Colonic mucosa (tissue), 4 donors: ENCODE measurements at regions not wholly inside any gene's neighbourhood (a gene's known extent, or its start where the extent isn't known, plus 50 kb on each side); places are given as distances from the start of the nearest gene placed in this dataset.

ENCODE experiments used
- DNase-seq: peaks from one replicate; pipeline ENCODE4 v3.0.0-alpha.2; 2020
- H3K27ac ChIP-seq: fragments of 200-600 bp; one replicate; pipeline ENCODE4 v1.8.0; 2021
- H3K27me3 ChIP-seq: fragments of 200-600 bp; one replicate; pipeline ENCODE4 v1.8.0; 2021
- H3K36me3 ChIP-seq: fragments of 200-600 bp; one replicate; pipeline ENCODE4 v1.8.0; 2021
- H3K4me1 ChIP-seq: fragments of 200-600 bp; one replicate; pipeline ENCODE4 v1.8.0; 2021; ENCODE audit warnings: mild to moderate bottlenecking
- H3K4me3 ChIP-seq: fragments of 200-600 bp; one replicate; pipeline ENCODE4 v1.8.0; 2021
- H3K9ac ChIP-seq, 2 donors: one replicate each; pipeline ENCODE4 v1.7.0; 2013; ENCODE audit warnings: control low read depth in 2 of 2, low read depth in 2 of 2, low read length in 2 of 2
- H3K9me3 ChIP-seq: fragments of 200-600 bp; one replicate; pipeline ENCODE4 v1.8.0; 2021
- CTCF ChIP-seq: fragments of 200-600 bp; IDR thresholded peaks from one replicate; pipeline ENCODE4 v1.8.0; 2022; ENCODE audit warnings: antibody characterized with exemption, mild to moderate bottlenecking
- intact Hi-C: fragments of 100-400 bp; cut with DNase I; formaldehyde crosslinking; loops from one replicate; pipeline ENCODE4 v1.14.1; 2022
- donor health status: healthy.
- donor health status: DM: no; HTN: no; CAD: no.
- donor health status: DM: no; HTN: no; CAD: no.

GRCh38 chr9:126217797-126218196 is 108.8 kb upstream of the MVB12B start:
- no peak for DNase-seq
- no peak for TF ChIP-seq CTCF
- Histone ChIP-seq H3K36me3 (no peaks in the 10 kb centered on the region), H3K9ac (no peak overlapping the region), H3K27me3 (peaks cover 11% of the 10 kb centered on the region), H3K4me1 (no peaks in the 10 kb centered on the region), H3K9me3 (no peaks in the 10 kb centered on the region), H3K27ac (no peak overlapping the region), H3K4me3 (no peak overlapping the region)
- intact Hi-C loops = no loop called here

DNA sequence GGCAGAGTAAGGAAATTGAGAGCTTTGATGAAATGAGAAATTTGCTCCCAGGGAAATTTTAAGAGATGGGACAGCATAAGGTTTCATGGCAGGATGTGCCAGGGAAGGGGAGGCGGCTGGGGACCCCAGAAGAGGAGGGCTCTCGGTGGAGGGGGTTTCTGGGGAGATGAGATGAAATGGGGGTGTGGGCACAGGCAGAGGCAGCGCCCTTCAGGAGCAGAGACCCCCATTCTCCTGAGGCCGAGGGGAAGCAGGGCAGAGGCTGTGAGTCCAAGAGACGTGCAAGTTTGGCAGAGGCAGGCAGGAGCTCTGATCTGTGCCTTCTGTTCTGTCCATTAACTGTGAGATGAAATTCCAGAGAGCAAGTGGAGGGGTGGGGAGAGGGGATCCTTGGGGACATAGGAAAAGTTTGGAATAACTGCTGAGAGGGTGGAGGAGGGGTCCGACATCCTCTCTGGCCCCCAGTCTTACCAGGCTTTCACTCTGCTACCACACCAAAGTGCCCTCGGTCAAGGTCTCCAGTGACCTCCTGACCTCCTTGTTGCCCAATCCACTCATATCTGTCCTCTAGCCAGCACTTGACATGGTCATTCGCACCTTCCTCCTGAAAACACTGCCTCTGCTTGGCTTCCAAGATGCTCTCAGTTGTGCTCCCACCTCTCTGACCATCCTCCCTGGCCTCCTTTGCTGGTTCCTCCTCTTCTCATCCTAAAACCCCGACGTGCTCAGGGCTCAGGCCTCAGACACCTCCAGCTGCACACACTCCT is 108.1 kb upstream of the MVB12B start:
- H3K9me3 ChIP-seq = no peaks in the 10 kb centered on the region
- intact Hi-C loops = no loop called here
- no peak overlapping the region for H3K4me3 ChIP-seq
- H3K36me3 ChIP-seq = no peaks in the 10 kb centered on the region
- H3K27ac ChIP-seq = no peak overlapping the region
- DNase-seq = peak; percentile 3
- peaks cover 19% of the 10 kb centered on the region for H3K27me3 ChIP-seq
- no peak overlapping the region for H3K9ac ChIP-seq
- TF ChIP-seq CTCF = no peak
- H3K4me1 ChIP-seq = no peaks in the 10 kb centered on the region

DNA sequence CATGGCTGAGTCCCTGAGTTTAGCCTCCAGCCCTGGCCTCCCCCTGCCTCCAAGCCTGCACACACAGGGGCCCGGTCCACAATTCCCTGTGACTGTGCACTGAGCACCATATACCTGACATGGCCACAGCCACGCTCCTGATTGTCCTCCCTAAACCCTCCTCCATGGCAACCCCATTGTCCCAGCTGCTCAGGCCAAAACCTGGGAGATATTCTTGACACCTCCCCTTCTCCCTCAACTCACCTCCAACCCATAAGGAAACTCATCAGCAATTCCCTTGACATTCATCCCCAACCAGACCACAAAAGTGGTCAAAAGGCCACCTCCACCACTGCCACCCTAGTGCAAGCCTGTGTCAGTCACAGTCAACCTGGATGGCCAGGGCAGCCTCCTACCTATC is 107.5 kb upstream of the MVB12B start:
- no peak overlapping the region for H3K27ac ChIP-seq
- H3K27me3 ChIP-seq = peaks cover 23% of the 10 kb centered on the region
- H3K4me1 ChIP-seq = no peaks in the 10 kb centered on the region
- DNase-seq = peak; percentile 10
- no peak overlapping the region for H3K9ac ChIP-seq
- H3K36me3 ChIP-seq = no peaks in the 10 kb centered on the region
- TF ChIP-seq CTCF = no peak
- intact Hi-C loops = no loop called here
- no peaks in the 10 kb centered on the region for H3K9me3 ChIP-seq
- H3K4me3 ChIP-seq = no peak overlapping the region

- intact Hi-C loops = no loop called here
- Histone ChIP-seq H3K9me3 (no peaks in the 10 kb centered on the region), H3K27me3 (peaks cover 23% of the 10 kb centered on the region), H3K9ac (no peak overlapping the region), H3K4me1 (no peaks in the 10 kb centered on the region), H3K27ac (no peak overlapping the region), H3K36me3 (no peaks in the 10 kb centered on the region), H3K4me3 (no peak overlapping the region)
- no peak for TF ChIP-seq CTCF
- no peak for DNase-seq
Observed at GRCh38 chr9:126219648-126220063, 107.0 kb upstream of the MVB12B start.

- no peaks in the 10 kb centered on the region for H3K36me3 ChIP-seq
- no peak overlapping the region for H3K27ac ChIP-seq
- no peak overlapping the region for H3K9ac ChIP-seq
- H3K4me3 ChIP-seq = no peak overlapping the region
- intact Hi-C loops = no loop called here
- no peak for DNase-seq
- no peaks in the 10 kb centered on the region for H3K9me3 ChIP-seq
- no peak for TF ChIP-seq CTCF
- no peaks in the 10 kb centered on the region for H3K4me1 ChIP-seq
- peaks cover 23% of the 10 kb centered on the region for H3K27me3 ChIP-seq
Observed at GRCh38 chr9:126221480-126221879, 105.1 kb upstream of the MVB12B start.
